Trophoblast cell (in vitro differentiated cells and primary cell): ENCODE measurements at regions not wholly inside any gene's neighbourhood (a gene's known extent, or its start where the extent isn't known, plus 50 kb on each side); places are given as distances from the start of the nearest gene placed in this dataset.

Experiments used
- DNase-seq, 2 donors: peaks; one replicate each; pipeline ENCODE4 v3.0.0-alpha.2; 2016
- H2AFZ ChIP-seq: 2 replicates; pipeline ENCODE4 v1.6.1; 2013; ENCODE audit warnings: low read length, moderate library complexity, mild to moderate bottlenecking; ENCODE audit not compliant: insufficient read depth, poor library complexity
- H2AK5ac ChIP-seq: 2 replicates; pipeline ENCODE4 v1.6.1; 2013; ENCODE audit warnings: mild to moderate bottlenecking, low read length
- H2BK120ac ChIP-seq: 2 replicates; pipeline ENCODE4 v1.6.1; 2013; ENCODE audit warnings: low read length, mild to moderate bottlenecking, moderate library complexity; ENCODE audit not compliant: insufficient read depth, poor library complexity
- H2BK12ac ChIP-seq: 2 replicates; pipeline ENCODE4 v1.6.1; 2013; ENCODE audit warnings: mild to moderate bottlenecking, low read length, moderate library complexity
- H2BK5ac ChIP-seq: 2 replicates; pipeline ENCODE4 v1.6.1; 2013; ENCODE audit warnings: low read length, low read depth, moderate library complexity, mild to moderate bottlenecking; ENCODE audit not compliant: poor library complexity
- H3K14ac ChIP-seq: 2 replicates; pipeline ENCODE4 v1.6.1; 2013; ENCODE audit warnings: mild to moderate bottlenecking, low read length
- H3K18ac ChIP-seq: 2 replicates; pipeline ENCODE4 v1.6.1; 2013; ENCODE audit warnings: mild to moderate bottlenecking, low read length
- H3K23ac ChIP-seq: 2 replicates; pipeline ENCODE4 v1.6.1; 2013; ENCODE audit warnings: low read length
- H3K27ac ChIP-seq: 2 replicates; pipeline ENCODE4 v1.5.1; 2013; ENCODE audit warnings: low read depth, mild to moderate bottlenecking, inconsistent platforms, low read length, moderate library complexity
- H3K27me3 ChIP-seq: 2 replicates; pipeline ENCODE4 v1.6.1; 2013; ENCODE audit warnings: inconsistent platforms, mild to moderate bottlenecking, low read length, moderate library complexity; ENCODE audit not compliant: insufficient read depth
- H3K36me3 ChIP-seq, 2 experiments: 1 replicate in 1 of 2; 2 replicates in 1 of 2; pipeline ENCODE4 v1.6.1; 2013; ENCODE audit warnings: low read length in 2 of 2, mild to moderate bottlenecking in 2 of 2, moderate library complexity in 1 of 2; ENCODE audit not compliant: insufficient read depth in 2 of 2, control insufficient read depth in 1 of 2
- H3K4ac ChIP-seq: 2 replicates; pipeline ENCODE4 v1.6.1; 2013; ENCODE audit warnings: low read depth, mild to moderate bottlenecking, low read length, moderate library complexity
- H3K4me1 ChIP-seq, 2 experiments: 1 replicate in 1 of 2; 2 replicates in 1 of 2; pipeline ENCODE4 v1.6.1; 2013; ENCODE audit warnings: low read length in 2 of 2, mild to moderate bottlenecking in 2 of 2, moderate library complexity in 1 of 2; ENCODE audit not compliant: insufficient read depth in 2 of 2, control insufficient read depth in 1 of 2
- H3K4me2 ChIP-seq: 2 replicates; pipeline ENCODE4 v1.6.1; 2013; ENCODE audit warnings: inconsistent platforms, mild to moderate bottlenecking, low read length, moderate library complexity
- H3K4me3 ChIP-seq: 2 replicates; pipeline ENCODE4 v1.5.1; 2013; ENCODE audit warnings: mild to moderate bottlenecking, low read depth, low read length, inconsistent platforms
- H3K79me1 ChIP-seq: one replicate; pipeline ENCODE4 v1.6.1; 2013; ENCODE audit warnings: low read length
- H3K79me2 ChIP-seq: 2 replicates; pipeline ENCODE4 v1.6.1; 2013; ENCODE audit warnings: low read length, mild to moderate bottlenecking; ENCODE audit not compliant: control insufficient read depth, insufficient read depth, poor library complexity
- H3K9ac ChIP-seq: 2 replicates; pipeline ENCODE4 v1.6.1; 2013; ENCODE audit warnings: mild to moderate bottlenecking, low read length
- H3K9me3 ChIP-seq: 2 replicates; pipeline ENCODE4 v1.6.1; 2013; ENCODE audit warnings: low read depth, mild to moderate bottlenecking, control low read depth, inconsistent platforms, low read length; ENCODE audit not compliant: insufficient read depth
- H4K12ac ChIP-seq: 2 replicates; pipeline ENCODE4 v1.6.1; 2013; ENCODE audit warnings: low read depth, mild to moderate bottlenecking, low read length, moderate library complexity
- H4K8ac ChIP-seq: 2 replicates; pipeline ENCODE4 v1.6.1; 2013; ENCODE audit warnings: low read depth, mild to moderate bottlenecking, low read length, moderate library complexity
- H4K91ac ChIP-seq: one replicate; pipeline ENCODE4 v1.6.1; 2013; ENCODE audit warnings: low read depth, mild to moderate bottlenecking, low read length, moderate library complexity
- WGBS: extraction: QIAGEN DNeasy Blood & Tissue Kit; methylation state at CpG from one replicate; pipeline ENCODE4 v1.1.7; 2013; ENCODE audit warnings: missing lambda C conversion rate; ENCODE audit not compliant: insufficient read length, insufficient coverage; ENCODE audit errors: extremely low coverage; 5-methylcytosine and 5-hydroxymethylcytosine counted together

DNA sequence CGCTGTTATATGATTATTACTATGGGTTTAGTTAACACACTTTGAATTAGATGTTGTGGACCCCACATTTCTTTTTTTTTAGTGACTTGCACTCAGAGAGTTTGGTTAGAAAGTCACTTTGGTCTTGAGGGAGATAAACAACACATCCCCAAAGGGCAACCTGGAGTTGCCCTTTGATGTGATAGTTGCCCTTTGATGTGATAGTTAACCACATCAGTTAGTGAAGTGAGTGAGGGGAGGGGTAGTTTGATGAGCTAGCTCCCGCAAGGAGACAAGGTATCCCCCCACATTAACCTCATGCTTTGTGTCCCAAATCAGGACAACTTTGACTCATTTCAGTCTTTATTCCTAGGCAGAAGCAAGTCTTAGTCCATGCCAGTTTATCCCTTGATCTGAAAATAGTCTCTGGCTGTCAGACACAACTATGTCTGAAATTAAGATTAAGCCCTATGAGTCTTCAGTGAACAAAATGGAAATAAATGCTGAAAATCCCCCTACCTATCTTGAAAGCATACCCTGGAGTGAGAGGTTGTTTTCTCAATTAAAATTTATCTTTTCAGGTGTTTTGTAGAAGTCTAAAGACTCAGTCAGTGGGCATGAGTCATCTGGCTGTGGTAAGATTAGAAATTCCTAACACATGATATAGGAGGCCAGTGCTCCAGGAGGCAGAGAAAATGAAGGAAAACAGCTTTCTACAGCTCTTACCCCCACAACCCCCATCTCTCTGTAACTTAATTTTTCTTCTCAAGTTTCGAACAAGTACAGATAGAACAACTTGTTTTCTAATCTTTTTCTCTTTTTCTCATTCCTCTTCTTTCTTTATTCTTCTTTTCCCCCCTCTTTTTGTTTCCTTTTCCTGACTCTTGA is 208.9 kb upstream of the DMRTA1 start:
- Histone ChIP-seq H3K4me1 (peaks cover 2 to 4% of the 10 kb centered on the region in 2 experiments), H3K79me2 (no peaks in the 10 kb centered on the region), H3K36me3 (no peaks in the 10 kb centered on the region), H3K4me2 (peak overlapping the region; percentile 30), H4K8ac (peak overlapping the region; percentile 72), H3K18ac (peak overlapping the region; percentile 49), H2AFZ (peak overlapping the region; percentile 45), H4K12ac (no peak overlapping the region), H2BK5ac (peak overlapping the region; percentile 92), H2AK5ac (no peak overlapping the region), H3K27ac (peak overlapping the region; percentile 89), H2BK12ac (peak overlapping the region; percentile 99), H2BK120ac (peak overlapping the region; percentile 80), H3K9me3 (no peaks in the 10 kb centered on the region), H3K79me1 (peaks cover 7% of the 10 kb centered on the region), H3K14ac (peak overlapping the region; percentile 64), H3K23ac (no peak overlapping the region), H3K27me3 (no peaks in the 10 kb centered on the region), H3K4ac (no peak overlapping the region), H3K4me3 (no peak overlapping the region), H4K91ac (peak overlapping the region; percentile 92), H3K9ac (no peak overlapping the region)
- DNase-seq: peak; percentile 74 to 88
- no CpG with 5 or more reads among the region's 3 CpGs for WGBS

DNA sequence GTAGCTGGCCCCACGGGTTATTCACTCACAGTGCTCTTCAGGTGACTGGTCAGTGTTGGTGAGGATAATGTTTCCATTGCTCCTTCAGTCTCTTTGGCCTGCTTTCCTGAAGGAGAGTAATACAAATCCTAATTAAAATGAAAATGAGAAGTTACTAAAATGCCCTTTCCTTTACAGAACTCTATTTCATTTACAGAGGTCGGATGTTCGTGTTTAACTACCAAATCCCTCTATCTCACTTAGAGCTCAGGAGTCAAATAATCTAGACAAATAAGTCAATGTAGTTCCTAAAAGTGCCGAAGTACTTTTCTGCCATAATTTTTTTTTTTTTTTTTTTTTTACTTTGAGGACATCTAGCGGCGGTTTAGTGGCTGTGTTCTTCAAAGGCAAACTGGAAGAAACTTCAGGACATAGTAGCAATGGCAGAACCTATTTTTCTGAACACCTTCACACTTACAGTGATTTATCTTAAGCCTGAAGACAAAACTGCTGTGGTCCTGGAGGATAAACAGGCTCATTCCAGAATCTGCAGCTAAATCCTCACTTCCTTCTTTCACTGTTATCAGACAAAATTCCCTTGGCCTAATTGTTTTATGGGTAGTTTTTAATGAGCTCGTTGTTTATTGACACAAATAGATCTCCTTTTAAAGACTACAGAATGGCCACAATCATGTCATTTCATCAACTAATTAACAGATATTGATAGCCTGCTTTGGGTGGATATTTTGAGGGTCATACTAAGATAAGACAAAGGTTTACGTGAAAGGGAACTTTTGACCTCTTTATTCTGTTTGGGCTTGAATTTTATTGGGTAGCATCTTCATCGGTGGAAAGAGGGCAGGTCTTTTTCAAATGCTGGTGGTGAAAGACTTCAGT is 207.6 kb upstream of the DMRTA1 start:
- H3K4me1 ChIP-seq: peaks cover 2 to 10% of the 10 kb centered on the region in 2 experiments
- WGBS: no CpG with 5 or more reads among the region's 9 CpGs
- peaks cover 7% of the 10 kb centered on the region for H3K79me1 ChIP-seq

DNA sequence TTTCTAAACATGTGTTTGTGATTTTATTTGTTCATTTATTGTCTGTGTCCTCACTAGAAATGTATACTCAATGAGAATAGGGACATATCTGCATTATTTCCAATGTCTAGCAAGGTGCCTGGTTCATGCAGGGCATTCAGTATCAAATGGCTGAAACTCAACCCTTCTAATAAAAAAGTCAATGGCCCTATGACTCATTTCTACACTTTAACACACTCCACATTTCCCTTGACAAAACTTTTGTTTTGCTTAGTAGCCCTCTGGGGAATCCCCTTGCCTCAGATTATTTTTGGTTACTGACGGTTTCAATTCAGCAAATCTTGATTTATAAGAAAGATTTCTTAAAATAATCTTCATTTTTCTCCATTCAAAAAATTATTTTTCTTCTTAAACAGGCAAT is 206.0 kb upstream of the DMRTA1 start:
- H3K27ac ChIP-seq: no peak overlapping the region
- no peaks in the 10 kb centered on the region for H3K27me3 ChIP-seq
- H4K91ac ChIP-seq: no peak overlapping the region
- no peaks in the 10 kb centered on the region for H3K9me3 ChIP-seq
- no peak overlapping the region for H2AFZ ChIP-seq
- H3K36me3 ChIP-seq: no peaks in the 10 kb centered on the region
- no peak overlapping the region for H3K23ac ChIP-seq
- no peak overlapping the region for H3K4me3 ChIP-seq
- H2BK5ac ChIP-seq: no peak overlapping the region
- H3K4me2 ChIP-seq: no peak overlapping the region
- no peak overlapping the region for H2BK120ac ChIP-seq
- H3K4me1 ChIP-seq: peaks cover 2 to 10% of the 10 kb centered on the region in 2 experiments
- H4K8ac ChIP-seq: no peak overlapping the region
- no peak overlapping the region for H4K12ac ChIP-seq
- H3K9ac ChIP-seq: no peak overlapping the region
- WGBS: no CpG with 5 or more reads among the region's 1 CpG
- H3K4ac ChIP-seq: no peak overlapping the region
- DNase-seq: peak in 1 of 2 donors; percentile 5
- H3K79me2 ChIP-seq: no peaks in the 10 kb centered on the region
- no peak overlapping the region for H3K14ac ChIP-seq
- H2AK5ac ChIP-seq: no peak overlapping the region
- peaks cover 7% of the 10 kb centered on the region for H3K79me1 ChIP-seq
- H2BK12ac ChIP-seq: no peak overlapping the region
- H3K18ac ChIP-seq: no peak overlapping the region

More for the DNA sequence above, 207.6 kb upstream of the DMRTA1 start:
- H3K79me2 ChIP-seq: no peaks in the 10 kb centered on the region
- peak overlapping the region; percentile 25 for H3K4me2 ChIP-seq
- no peak overlapping the region for H3K14ac ChIP-seq
- H3K4ac ChIP-seq: no peak overlapping the region
- no peak overlapping the region for H2AFZ ChIP-seq
- peak overlapping the region; percentile 77 for H2BK12ac ChIP-seq
- peak in 1 of 2 donors; percentile 57 for DNase-seq
- peak overlapping the region; percentile 74 for H3K27ac ChIP-seq
- no peaks in the 10 kb centered on the region for H3K27me3 ChIP-seq
- H3K4me3 ChIP-seq: no peak overlapping the region
- peak overlapping the region; percentile 26 for H2BK120ac ChIP-seq
- no peaks in the 10 kb centered on the region for H3K36me3 ChIP-seq
- no peak overlapping the region for H4K8ac ChIP-seq
- no peak overlapping the region for H4K12ac ChIP-seq
- H2AK5ac ChIP-seq: no peak overlapping the region
- H3K9me3 ChIP-seq: no peaks in the 10 kb centered on the region
- H4K91ac ChIP-seq: peak overlapping the region; percentile 66
- H3K23ac ChIP-seq: no peak overlapping the region
- H2BK5ac ChIP-seq: no peak overlapping the region
- H3K18ac ChIP-seq: no peak overlapping the region
- peak overlapping the region; percentile 9 for H3K9ac ChIP-seq

DNA sequence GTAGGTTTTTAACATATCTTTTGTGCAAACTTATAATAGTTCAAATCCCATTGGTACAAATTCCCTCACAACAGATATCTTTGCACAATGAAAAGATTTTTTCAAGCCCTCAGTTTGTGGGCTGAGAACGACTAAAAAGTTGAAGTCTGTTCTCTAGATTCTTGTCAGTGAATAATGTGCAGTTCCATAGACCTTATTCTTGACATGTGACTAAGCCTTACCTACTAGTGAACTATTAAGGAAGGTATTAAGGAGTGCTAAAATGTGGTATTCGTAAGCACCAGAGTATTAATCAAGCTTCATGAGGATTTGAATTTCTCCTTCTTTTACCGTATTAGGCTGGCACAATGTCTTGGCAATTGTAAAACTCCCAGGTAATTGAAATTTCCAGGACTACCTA is 205.6 kb upstream of the DMRTA1 start:
- Histone ChIP-seq H3K9me3 (no peaks in the 10 kb centered on the region), H2BK5ac (no peak overlapping the region), H2AFZ (no peak overlapping the region), H2BK12ac (no peak overlapping the region), H3K27me3 (no peaks in the 10 kb centered on the region), H3K9ac (no peak overlapping the region), H3K79me1 (peaks cover 5% of the 10 kb centered on the region), H3K4me2 (no peak overlapping the region), H2AK5ac (no peak overlapping the region), H3K23ac (no peak overlapping the region), H3K18ac (no peak overlapping the region), H3K79me2 (no peaks in the 10 kb centered on the region), H4K8ac (no peak overlapping the region), H3K4me1 (peaks cover 2 to 10% of the 10 kb centered on the region in 2 experiments), H3K14ac (no peak overlapping the region), H3K4ac (no peak overlapping the region), H3K4me3 (no peak overlapping the region), H4K12ac (no peak overlapping the region), H2BK120ac (no peak overlapping the region), H4K91ac (no peak overlapping the region), H3K27ac (peak overlapping the region; percentile 25), H3K36me3 (no peaks in the 10 kb centered on the region)
- no peak for DNase-seq
- no CpG with 5 or more reads among the region's 3 CpGs for WGBS
